CD4-positive, alpha-beta T cell (primary cell): ENCODE measurements at regions not wholly inside any gene's neighbourhood (a gene's known extent, or its start where the extent isn't known, plus 50 kb on each side); places are given as distances from the start of the nearest gene placed in this dataset.
"Not testable (repeated sequence)": the region's sequence is repeated elsewhere in the genome, so short reads cannot be mapped to it uniquely, and the experiment has no call there.

Source experiments
- ATAC-seq: fragments of 200-7000 bp; cut with Tn5 transposase; one replicate; pipeline ENCODE4 v1.10.0; 2022; ENCODE audit warnings: mild to moderate bottlenecking; ENCODE audit not compliant: poor library complexity
- CTCF ChIA-PET: fragments of 350-600 bp; sonication (Branson Sonifier 250); formaldehyde crosslinking; loops from one replicate; lab custom pipeline; 2021; ENCODE audit warnings: antibody characterized with exemption, inconsistent platforms; lab: Charles Lee
- POLR2A ChIA-PET: fragments of 350-600 bp; sonication (Branson Sonifier 250); formaldehyde crosslinking; loops from one replicate; lab custom pipeline; 2021; ENCODE audit warnings: antibody characterized with exemption, inconsistent platforms; lab: Charles Lee
- DNase-seq, 14 experiments: peaks; one replicate each; pipeline ENCODE4 v3.0.0-alpha.2; 2013 to 2020; ENCODE audit warnings: mixed read lengths in 2 of 14
- H3K27ac ChIP-seq, 2 donors: one replicate each; pipeline versions ENCODE4 v1.5.1 to v1.7.0; 2013; ENCODE audit warnings: low read length in 2 of 2, low read depth in 1 of 2, mild to moderate bottlenecking in 1 of 2
- H3K27me3 ChIP-seq, 2 experiments: 1 replicate in 1 of 2; 2 replicates in 1 of 2; pipeline versions ENCODE4 v1.6.1 to v1.7.0; 2013; ENCODE audit warnings: low read length in 2 of 2, control low read depth in 1 of 2, mild to moderate bottlenecking in 1 of 2, moderate library complexity in 1 of 2; ENCODE audit not compliant: insufficient read depth in 2 of 2, control insufficient read depth in 1 of 2
- H3K36me3 ChIP-seq: one replicate; pipeline ENCODE4 v1.6.1; 2013; ENCODE audit warnings: low read length, control low read depth; ENCODE audit not compliant: insufficient read depth
- H3K4me1 ChIP-seq: one replicate; pipeline ENCODE4 v1.6.1; 2013; ENCODE audit warnings: low read length, control low read depth; ENCODE audit not compliant: insufficient read depth
- H3K4me3 ChIP-seq: one replicate; pipeline ENCODE4 v1.5.1; 2013; ENCODE audit warnings: mild to moderate bottlenecking, low read length, moderate library complexity
- H3K9me3 ChIP-seq, 2 experiments: 1 replicate in 1 of 2; 2 replicates in 1 of 2; pipeline versions ENCODE4 v1.6.1 to v1.7.0; 2013; ENCODE audit warnings: low read length in 2 of 2, mild to moderate bottlenecking in 2 of 2, control low read depth in 1 of 2, moderate library complexity in 1 of 2; ENCODE audit not compliant: control insufficient read depth in 1 of 2, insufficient read depth in 1 of 2
- H3K27ac Mint-ChIP-seq: one replicate; pipeline ENCODE4 v1.8.0; 2020; ENCODE audit warnings: mixed read lengths
- H3K27me3 Mint-ChIP-seq: one replicate; pipeline ENCODE4 v1.8.0; 2021; ENCODE audit warnings: mixed read lengths
- H3K36me3 Mint-ChIP-seq: one replicate; pipeline ENCODE4 v1.8.0; 2021; ENCODE audit warnings: low read depth, mixed read lengths
- H3K4me1 Mint-ChIP-seq: one replicate; pipeline ENCODE4 v1.8.0; 2021; ENCODE audit warnings: low read depth, mixed read lengths
- H3K4me3 Mint-ChIP-seq: one replicate; pipeline ENCODE4 v1.8.0; 2020; ENCODE audit warnings: mild to moderate bottlenecking, mixed read lengths
- H3K9me3 Mint-ChIP-seq: one replicate; pipeline ENCODE4 v1.8.0; 2020; ENCODE audit warnings: mixed read lengths
- intact Hi-C, 2 experiments: fragments of 100-400 bp; cut with DNase I in 1 of 2; cut with micrococcal nuclease in 1 of 2; formaldehyde crosslinking; loops; one replicate each; pipeline versions ENCODE4 v1.15.1 to v1.9.0; 2023 to 2025; cut with DNase I, micrococcal nuclease

GRCh38 chr11:94235772-94236171, 68.6 kb upstream of the IZUMO1R start:
- H3K27ac ChIP-seq, H3K36me3 Mint-ChIP-seq, H3K27me3 Mint-ChIP-seq, H3K27ac Mint-ChIP-seq, H3K4me1 ChIP-seq, H3K36me3 ChIP-seq, H3K9me3 Mint-ChIP-seq, H3K4me3 Mint-ChIP-seq, H3K4me3 ChIP-seq, H3K4me1 Mint-ChIP-seq, DNase-seq, CTCF ChIA-PET, H3K9me3 ChIP-seq, intact Hi-C loops, ATAC-seq, POLR2A ChIA-PET, H3K27me3 ChIP-seq: not testable (repeated sequence)

- H3K4me1 ChIP-seq, H3K36me3 ChIP-seq, ATAC-seq, CTCF ChIA-PET, H3K36me3 Mint-ChIP-seq, H3K9me3 Mint-ChIP-seq, H3K27ac Mint-ChIP-seq, H3K4me3 Mint-ChIP-seq, H3K4me3 ChIP-seq, H3K27me3 Mint-ChIP-seq, intact Hi-C loops, POLR2A ChIA-PET, H3K27ac ChIP-seq, H3K27me3 ChIP-seq, H3K4me1 Mint-ChIP-seq, H3K9me3 ChIP-seq: not testable (repeated sequence)
- peak in 2 of 14 experiments; percentile 12 to 34 for DNase-seq
Observed at GRCh38 chr11:94236416-94236815, 68.0 kb upstream of the IZUMO1R start.

DNA sequence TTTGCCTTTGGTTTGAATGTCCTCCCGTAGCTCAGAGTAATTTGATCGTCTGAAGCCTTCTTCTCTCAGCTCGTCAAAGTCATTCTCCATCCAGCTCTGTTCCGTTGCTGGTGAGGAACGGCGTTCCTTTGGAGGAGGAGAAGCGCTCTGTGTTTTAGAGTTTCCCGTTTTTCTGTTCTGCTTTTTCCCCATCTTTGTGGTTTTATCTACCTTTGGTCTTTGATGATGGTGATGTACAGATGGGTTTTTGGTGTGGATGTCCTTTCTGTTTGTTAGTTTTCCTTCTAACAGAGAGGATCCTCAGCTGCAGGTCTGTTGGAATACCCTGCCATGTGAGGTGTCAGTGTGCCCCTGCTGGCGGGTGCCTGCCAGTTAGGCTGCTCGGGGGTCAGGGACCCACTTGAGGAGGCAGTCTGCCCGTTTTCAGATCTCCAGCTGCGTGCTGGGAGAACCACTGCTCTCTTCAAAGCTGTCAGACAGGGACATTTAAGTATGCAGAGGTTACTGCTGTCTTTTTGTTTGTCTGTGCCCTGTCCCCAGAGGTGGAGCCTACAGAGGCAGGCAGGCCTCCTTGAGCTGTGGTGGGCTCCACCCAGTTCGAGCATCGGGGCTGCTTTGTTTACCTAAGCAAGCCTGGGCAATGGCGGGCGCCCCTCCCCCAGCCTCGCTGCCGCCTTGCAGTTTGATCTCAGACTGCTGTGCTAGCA, 66.8 kb upstream of the IZUMO1R start:
- peak in 3 of 14 experiments; percentile 8 to 63 (median 28) for DNase-seq
- H3K4me1 Mint-ChIP-seq, H3K27me3 ChIP-seq, H3K27ac ChIP-seq, POLR2A ChIA-PET, H3K27me3 Mint-ChIP-seq, H3K4me1 ChIP-seq, H3K36me3 ChIP-seq, H3K36me3 Mint-ChIP-seq, H3K9me3 ChIP-seq, H3K27ac Mint-ChIP-seq, intact Hi-C loops, H3K4me3 ChIP-seq, CTCF ChIA-PET, ATAC-seq, H3K4me3 Mint-ChIP-seq, H3K9me3 Mint-ChIP-seq: not testable (repeated sequence)

DNA sequence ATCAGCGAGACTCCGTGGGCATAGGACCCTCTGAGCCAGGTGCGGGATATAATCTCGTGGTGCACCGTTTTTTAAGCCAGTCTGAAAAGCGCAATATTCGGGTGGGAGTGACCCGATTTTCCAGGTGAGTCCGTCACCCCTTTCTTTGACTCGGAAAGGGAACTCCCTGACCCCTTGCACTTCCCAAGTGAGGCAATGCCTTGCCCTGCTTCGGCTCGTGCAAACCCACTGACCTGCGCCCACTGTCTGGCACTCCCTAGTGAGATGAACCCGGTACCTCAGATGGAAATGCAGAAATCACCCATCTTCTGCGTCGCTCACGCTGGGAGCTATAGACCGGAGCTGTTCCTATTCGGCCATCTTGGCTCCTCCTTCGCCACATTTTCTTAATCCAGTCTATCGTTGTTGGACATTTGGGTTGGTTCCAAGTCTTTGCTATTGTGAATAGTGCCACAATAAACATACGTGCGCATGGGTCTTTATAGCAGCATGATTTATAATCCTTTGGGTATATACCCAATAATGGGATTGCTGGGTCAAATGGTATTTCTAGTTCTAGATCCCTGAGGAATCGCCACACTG, 66.1 kb upstream of the IZUMO1R start:
- peak in 3 of 14 experiments; percentile 10 to 68 (median 23) for DNase-seq
- H3K4me1 ChIP-seq, H3K27me3 Mint-ChIP-seq, H3K27ac Mint-ChIP-seq, H3K36me3 ChIP-seq, H3K4me1 Mint-ChIP-seq, H3K9me3 ChIP-seq, CTCF ChIA-PET, H3K27me3 ChIP-seq, H3K36me3 Mint-ChIP-seq, H3K4me3 Mint-ChIP-seq, H3K27ac ChIP-seq, H3K4me3 ChIP-seq, intact Hi-C loops, POLR2A ChIA-PET, ATAC-seq, H3K9me3 Mint-ChIP-seq: not testable (repeated sequence)

GRCh38 chr11:94238774-94239173, 65.6 kb upstream of the IZUMO1R start:
- CTCF ChIA-PET, H3K4me3 Mint-ChIP-seq, H3K27me3 ChIP-seq, H3K9me3 ChIP-seq, ATAC-seq, H3K4me3 ChIP-seq, H3K36me3 Mint-ChIP-seq, H3K4me1 ChIP-seq, H3K27me3 Mint-ChIP-seq, DNase-seq, POLR2A ChIA-PET, intact Hi-C loops, H3K4me1 Mint-ChIP-seq, H3K36me3 ChIP-seq, H3K27ac ChIP-seq, H3K27ac Mint-ChIP-seq, H3K9me3 Mint-ChIP-seq: not testable (repeated sequence)
